CD14-positive monocyte (primary cell): ENCODE measurements at regions not wholly inside any gene's neighbourhood (a gene's known extent, or its start where the extent isn't known, plus 50 kb on each side); places are given as distances from the start of the nearest gene placed in this dataset.
A peak's percentile ranks its signal among the peaks of the same experiment; 100 is the strongest.

Experiments used
- DNase-seq, 3 donors: peaks; one replicate each; pipeline ENCODE4 v3.0.0-alpha.2; 2011 to 2022
- H2AFZ ChIP-seq: 2 replicates; pipeline ENCODE4 v1.6.0; 2012; ENCODE audit warnings: mild to moderate bottlenecking, low read depth, low read length, inconsistent platforms; ENCODE audit not compliant: insufficient read depth, poor library complexity, severe bottlenecking
- H3K27ac ChIP-seq, 2 donors: 1 replicate in 1 of 2; 2 replicates in 1 of 2; pipeline ENCODE4 v1.5.1; 2012 to 2013; ENCODE audit warnings: low read length in 2 of 2, control low read depth in 1 of 2, inconsistent platforms in 1 of 2, low read depth in 1 of 2, mild to moderate bottlenecking in 1 of 2
- H3K27me3 ChIP-seq, 2 donors: one replicate each; pipeline versions ENCODE4 v1.6.0 to v1.6.1; 2011 to 2013; ENCODE audit warnings: low read length in 2 of 2; ENCODE audit not compliant: control insufficient read depth in 2 of 2, insufficient read depth in 2 of 2
- H3K36me3 ChIP-seq, 2 donors: replicated peaks in 1 of 2; 1 replicate in 1 of 2; 2 replicates in 1 of 2; pipeline versions ENCODE4 v1.5.1 to v1.6.1; 2012 to 2013; ENCODE audit warnings: low read length in 2 of 2, control low read depth in 1 of 2, inconsistent platforms in 1 of 2, mild to moderate bottlenecking in 1 of 2; ENCODE audit not compliant: insufficient read depth in 2 of 2, control insufficient read depth in 1 of 2
- H3K4me1 ChIP-seq, 2 donors: 1 replicate in 1 of 2; 2 replicates in 1 of 2; pipeline versions ENCODE4 v1.5.1 to v1.6.1; 2012 to 2013; ENCODE audit warnings: low read length in 2 of 2, control low read depth in 1 of 2, inconsistent platforms in 1 of 2, mild to moderate bottlenecking in 1 of 2, moderate library complexity in 1 of 2; ENCODE audit not compliant: insufficient read depth in 2 of 2, control insufficient read depth in 1 of 2
- H3K4me2 ChIP-seq: replicated peaks from 2 replicates; pipeline ENCODE3; 2012; ENCODE audit warnings: low read length, moderate library complexity, mild to moderate bottlenecking; ENCODE audit not compliant: poor library complexity, severe bottlenecking; ENCODE audit errors: extremely low read depth
- H3K4me3 ChIP-seq, 3 experiments: fragments of 200-600 bp in 1 of 3; sonication (generic) in 1 of 3; replicated peaks in 1 of 3; 1 replicate in 2 of 3; 2 replicates in 1 of 3; pipeline ENCODE4 v1.5.1; 2011 to 2013; ENCODE audit warnings: low read length in 3 of 3, mild to moderate bottlenecking in 3 of 3, control low read depth in 2 of 3, low read depth in 2 of 3, inconsistent platforms in 1 of 3, moderate library complexity in 1 of 3
- H3K79me2 ChIP-seq: 2 replicates; pipeline ENCODE4 v1.6.0; 2012; ENCODE audit warnings: mild to moderate bottlenecking, control low read depth, inconsistent platforms, low read length, moderate library complexity; ENCODE audit not compliant: insufficient read depth
- H3K9ac ChIP-seq: 2 replicates; pipeline ENCODE4 v1.6.0; 2017; ENCODE audit warnings: low read length, mild to moderate bottlenecking; ENCODE audit not compliant: insufficient read depth, poor library complexity, severe bottlenecking
- H3K9me3 ChIP-seq, 2 donors: replicated peaks in 1 of 2; 1 replicate in 1 of 2; 2 replicates in 1 of 2; pipeline versions ENCODE4 v1.5.1 to v1.6.1; 2012 to 2013; ENCODE audit warnings: low read length in 2 of 2, control low read depth in 1 of 2; ENCODE audit not compliant: control insufficient read depth in 1 of 2, insufficient read depth in 1 of 2
- H4K20me1 ChIP-seq: 2 replicates; pipeline ENCODE4 v1.6.0; 2012; ENCODE audit warnings: mild to moderate bottlenecking, low read length, control low read depth, moderate library complexity; ENCODE audit not compliant: insufficient read depth
- H3K27ac Mint-ChIP-seq, 7 donors: one replicate each; pipeline ENCODE4 v1.8.0; 2020; ENCODE audit warnings: mild to moderate bottlenecking in 7 of 7, mixed read lengths in 7 of 7, moderate library complexity in 6 of 7, inconsistent platforms in 2 of 7
- H3K27me3 Mint-ChIP-seq, 3 donors: one replicate each; pipeline ENCODE4 v1.8.0; 2021 to 2022; ENCODE audit warnings: low read depth in 3 of 3, mild to moderate bottlenecking in 3 of 3, mixed read lengths in 3 of 3, moderate library complexity in 3 of 3, inconsistent platforms in 1 of 3
- H3K36me3 Mint-ChIP-seq, 2 donors: one replicate each; pipeline ENCODE4 v1.8.0; 2020; ENCODE audit warnings: mixed read lengths in 2 of 2, inconsistent platforms in 1 of 2, mild to moderate bottlenecking in 1 of 2
- H3K4me1 Mint-ChIP-seq: one replicate; pipeline ENCODE4 v1.8.0; 2020; ENCODE audit warnings: mild to moderate bottlenecking, mixed read lengths
- H3K4me3 Mint-ChIP-seq, 2 donors: one replicate each; pipeline ENCODE4 v1.8.0; 2020; ENCODE audit warnings: mild to moderate bottlenecking in 2 of 2, mixed read lengths in 2 of 2, moderate library complexity in 1 of 2
- H3K9me3 Mint-ChIP-seq, 7 donors: one replicate each; pipeline ENCODE4 v1.8.0; 2020 to 2022; ENCODE audit warnings: mixed read lengths in 7 of 7, mild to moderate bottlenecking in 6 of 7, moderate library complexity in 6 of 7, inconsistent platforms in 2 of 7
- WGBS: methylation state at CpG from one replicate; pipeline ENCODE4 v1.1.5; 2013; ENCODE audit warnings: missing lambda C conversion rate; ENCODE audit not compliant: insufficient coverage; 5-methylcytosine and 5-hydroxymethylcytosine counted together
- intact Hi-C, 2 donors: fragments of 100-400 bp; cut with micrococcal nuclease; formaldehyde crosslinking; loops; one replicate each; pipeline versions ENCODE4 v1.15.0 to v1.15.1; 2023
- TF ChIP-seq, protein P1 (sequence below): fragments of 200-600 bp; IDR thresholded peaks from one replicate; pipeline ENCODE4 v1.8.0; 2022; ENCODE audit warnings: antibody characterized with exemption, mild to moderate bottlenecking

- intact Hi-C loops = no loop called here
- Histone ChIP-seq H3K9me3 (no peaks in the 10 kb centered on the region), H3K27me3 (no peaks in the 10 kb centered on the region), H3K4me1 (no peaks in the 10 kb centered on the region), H4K20me1 (no peaks in the 10 kb centered on the region), H3K4me2 (no peak overlapping the region), H3K4me3 (no peak overlapping the region), H3K79me2 (no peaks in the 10 kb centered on the region), H3K36me3 (no peaks in the 10 kb centered on the region), H2AFZ (no peak overlapping the region), H3K9ac (no peak overlapping the region), H3K27ac (no peak overlapping the region)
- Mint-ChIP-seq H3K27ac (peak overlapping the region in 1 of 7 donors; percentile 40), H3K27me3 (peaks cover 0 to 5% (median 2%) of the 10 kb centered on the region in 3 donors), H3K4me1 (no peaks in the 10 kb centered on the region), H3K9me3 (no peaks in the 10 kb centered on the region), H3K4me3 (no peak overlapping the region), H3K36me3 (no peaks in the 10 kb centered on the region)
- TF ChIP-seq, protein P1, sequence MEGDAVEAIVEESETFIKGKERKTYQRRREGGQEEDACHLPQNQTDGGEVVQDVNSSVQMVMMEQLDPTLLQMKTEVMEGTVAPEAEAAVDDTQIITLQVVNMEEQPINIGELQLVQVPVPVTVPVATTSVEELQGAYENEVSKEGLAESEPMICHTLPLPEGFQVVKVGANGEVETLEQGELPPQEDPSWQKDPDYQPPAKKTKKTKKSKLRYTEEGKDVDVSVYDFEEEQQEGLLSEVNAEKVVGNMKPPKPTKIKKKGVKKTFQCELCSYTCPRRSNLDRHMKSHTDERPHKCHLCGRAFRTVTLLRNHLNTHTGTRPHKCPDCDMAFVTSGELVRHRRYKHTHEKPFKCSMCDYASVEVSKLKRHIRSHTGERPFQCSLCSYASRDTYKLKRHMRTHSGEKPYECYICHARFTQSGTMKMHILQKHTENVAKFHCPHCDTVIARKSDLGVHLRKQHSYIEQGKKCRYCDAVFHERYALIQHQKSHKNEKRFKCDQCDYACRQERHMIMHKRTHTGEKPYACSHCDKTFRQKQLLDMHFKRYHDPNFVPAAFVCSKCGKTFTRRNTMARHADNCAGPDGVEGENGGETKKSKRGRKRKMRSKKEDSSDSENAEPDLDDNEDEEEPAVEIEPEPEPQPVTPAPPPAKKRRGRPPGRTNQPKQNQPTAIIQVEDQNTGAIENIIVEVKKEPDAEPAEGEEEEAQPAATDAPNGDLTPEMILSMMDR = no peak
- DNase-seq = no peak
- 100% methylated on average over 4 of the region's 5 CpGs for WGBS
These were observed 95.0 kb downstream of the KLF6 start for GRCh38 chr10:3689871-3690510.

- H3K9me3 Mint-ChIP-seq = no peaks in the 10 kb centered on the region
- no peaks in the 10 kb centered on the region for H3K36me3 Mint-ChIP-seq
- no peak overlapping the region for H3K27ac Mint-ChIP-seq
- Histone ChIP-seq H3K4me1 (no peaks in the 10 kb centered on the region), H4K20me1 (no peaks in the 10 kb centered on the region), H3K27ac (no peak overlapping the region), H3K4me3 (no peak overlapping the region), H3K27me3 (no peaks in the 10 kb centered on the region), H3K9me3 (no peaks in the 10 kb centered on the region), H3K36me3 (no peaks in the 10 kb centered on the region), H3K79me2 (no peaks in the 10 kb centered on the region), H2AFZ (no peak overlapping the region), H3K9ac (no peak overlapping the region), H3K4me2 (no peak overlapping the region)
- H3K4me1 Mint-ChIP-seq = no peaks in the 10 kb centered on the region
- H3K27me3 Mint-ChIP-seq = peaks cover 0 to 4% (median 3%) of the 10 kb centered on the region in 3 donors
- H3K4me3 Mint-ChIP-seq = no peak overlapping the region
- TF ChIP-seq, protein P1 = no peak
- 94% methylated on average over 2 of the region's 5 CpGs for WGBS
- intact Hi-C loops = no loop called here
- DNase-seq = no peak
These were observed 97.4 kb downstream of the KLF6 start for GRCh38 chr10:3687510-3688081.
